Upper lobe of left lung (tissue), 6 donors: ENCODE measurements at regions not wholly inside any gene's neighbourhood (a gene's known extent, or its start where the extent isn't known, plus 50 kb on each side); places are given as distances from the start of the nearest gene placed in this dataset.

ENCODE experiments used
- ATAC-seq, 2 donors: fragments of 200-7000 bp; cut with Tn5 transposase; one replicate each; pipeline ENCODE4 v1.9.1; 2022; ENCODE audit warnings: mild to moderate bottlenecking in 2 of 2, moderate library complexity in 2 of 2; ENCODE audit not compliant: low FRiP score in 2 of 2
- DNase-seq, 2 donors: peaks; one replicate each; pipeline ENCODE4 v3.0.0-alpha.2; 2019 to 2020
- H3K27ac ChIP-seq, 4 donors: fragments of 200-600 bp; sonication (generic); one replicate each; pipeline ENCODE4 v1.5.1; 2016 to 2019
- H3K27me3 ChIP-seq, 4 donors: fragments of 200-600 bp; sonication (generic); one replicate each; pipeline ENCODE4 v1.5.1; 2017 to 2019
- H3K36me3 ChIP-seq, 4 donors: fragments of 200-600 bp; sonication (generic); one replicate each; pipeline ENCODE4 v1.5.1; 2016 to 2019
- H3K4me1 ChIP-seq, 4 donors: fragments of 200-600 bp; sonication (generic); one replicate each; pipeline ENCODE4 v1.5.1; 2018 to 2019
- H3K4me3 ChIP-seq, 4 donors: fragments of 200-600 bp; sonication (generic); one replicate each; pipeline ENCODE4 v1.5.1; 2017 to 2019; ENCODE audit warnings: mild to moderate bottlenecking in 2 of 4, moderate library complexity in 1 of 4
- H3K9me3 ChIP-seq, 4 donors: fragments of 200-600 bp; sonication (generic); one replicate each; pipeline ENCODE4 v1.5.1; 2018 to 2019
- EP300 ChIP-seq, 4 donors: sonication (generic); formaldehyde crosslinking; IDR thresholded peaks; one replicate each; pipeline ENCODE4 v1.5.1; 2017; ENCODE audit warnings: antibody characterized with exemption in 4 of 4, control low read depth in 2 of 4
- POLR2A ChIP-seq, 4 donors: fragments of 450-650 bp; IDR thresholded peaks; one replicate each; pipeline ENCODE4 v1.5.1; 2016 to 2017; ENCODE audit warnings: antibody characterized with exemption in 4 of 4, mild to moderate bottlenecking in 2 of 4
- POLR2AphosphoS5 ChIP-seq, 2 donors: sonication (generic); formaldehyde crosslinking; IDR thresholded peaks; one replicate each; pipeline ENCODE4 v1.5.1; 2017; ENCODE audit warnings: antibody characterized with exemption in 2 of 2
- WGBS, 2 donors: methylation state at CpG; one replicate each; pipeline ENCODE4 v1.1.5; 2017 to 2018; 5-methylcytosine and 5-hydroxymethylcytosine counted together
- TF ChIP-seq, protein P1 (sequence below), 6 experiments: fragments of 450-650 bp in 4 of 6; fragments of 200-600 bp in 2 of 6; sonication (generic) in 2 of 6; IDR thresholded peaks; one replicate each; pipeline ENCODE4 v1.5.1; 2016 to 2019; ENCODE audit warnings: antibody characterized with exemption in 6 of 6
- donor health status: DM: no; HTN: no; CAD: no; lungs with moderate emphysema.
- donor health status: DM: no; HTN: yes; CAD: no; lungs with severe emphysema.

- Histone ChIP-seq H3K4me3 (peak overlapping the region in 1 of 4 donors; percentile 26), H3K4me1 (peaks cover 0 to 14% (median 10%) of the 10 kb centered on the region in 4 donors), H3K36me3 (no peaks in the 10 kb centered on the region), H3K27ac (no peak overlapping the region), H3K9me3 (no peaks in the 10 kb centered on the region), H3K27me3 (no peaks in the 10 kb centered on the region)
- peak in 1 of 2 donors; percentile 70 for ATAC-seq
- TF ChIP-seq, protein P1, sequence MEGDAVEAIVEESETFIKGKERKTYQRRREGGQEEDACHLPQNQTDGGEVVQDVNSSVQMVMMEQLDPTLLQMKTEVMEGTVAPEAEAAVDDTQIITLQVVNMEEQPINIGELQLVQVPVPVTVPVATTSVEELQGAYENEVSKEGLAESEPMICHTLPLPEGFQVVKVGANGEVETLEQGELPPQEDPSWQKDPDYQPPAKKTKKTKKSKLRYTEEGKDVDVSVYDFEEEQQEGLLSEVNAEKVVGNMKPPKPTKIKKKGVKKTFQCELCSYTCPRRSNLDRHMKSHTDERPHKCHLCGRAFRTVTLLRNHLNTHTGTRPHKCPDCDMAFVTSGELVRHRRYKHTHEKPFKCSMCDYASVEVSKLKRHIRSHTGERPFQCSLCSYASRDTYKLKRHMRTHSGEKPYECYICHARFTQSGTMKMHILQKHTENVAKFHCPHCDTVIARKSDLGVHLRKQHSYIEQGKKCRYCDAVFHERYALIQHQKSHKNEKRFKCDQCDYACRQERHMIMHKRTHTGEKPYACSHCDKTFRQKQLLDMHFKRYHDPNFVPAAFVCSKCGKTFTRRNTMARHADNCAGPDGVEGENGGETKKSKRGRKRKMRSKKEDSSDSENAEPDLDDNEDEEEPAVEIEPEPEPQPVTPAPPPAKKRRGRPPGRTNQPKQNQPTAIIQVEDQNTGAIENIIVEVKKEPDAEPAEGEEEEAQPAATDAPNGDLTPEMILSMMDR (IDR thresholded peaks at IDR 0.05): no peak
- WGBS, 2 donors: 55 to 62% methylated on average over 3 of the region's 3 CpGs
- DNase-seq: peak in 1 of 2 donors; percentile 35
Observed at GRCh38 chr5:113806904-113807303, 293.4 kb downstream of the YTHDC2 start.

DNA sequence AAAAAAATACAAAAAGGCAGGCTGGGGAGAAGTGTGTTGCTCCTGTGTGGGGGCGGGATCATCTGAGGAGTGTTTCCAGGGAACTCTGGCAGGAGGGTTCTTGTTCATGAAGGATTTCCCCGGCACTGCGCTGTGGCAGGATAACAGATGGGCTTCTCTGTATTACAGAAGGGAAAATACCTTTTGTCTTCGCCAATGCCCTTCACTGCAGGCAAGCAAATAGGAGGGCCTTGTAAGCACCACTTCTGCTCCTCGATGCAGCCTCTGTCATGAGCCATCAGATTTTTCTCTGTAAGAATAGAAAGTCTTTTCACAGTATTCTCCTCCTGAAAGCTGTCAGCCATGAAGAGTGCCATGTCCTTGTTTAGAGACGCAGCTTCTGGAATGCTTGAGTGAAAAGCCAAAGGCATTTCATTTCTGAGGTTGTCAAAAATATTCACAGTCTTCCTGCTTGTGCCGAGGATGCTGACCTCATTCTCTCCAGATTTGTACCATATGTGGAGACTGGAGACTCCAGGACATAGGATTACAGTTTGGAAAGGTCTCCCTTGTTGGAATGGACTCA is 294.0 kb downstream of the YTHDC2 start:
- TF ChIP-seq, protein P1 (IDR thresholded peaks at IDR 0.05): no peak
- TF ChIP-seq POLR2AphosphoS5 (IDR thresholded peaks at IDR 0.05): no peak
- TF ChIP-seq EP300 (IDR thresholded peaks at IDR 0.05): no peak
- no peak for TF ChIP-seq POLR2A (IDR thresholded peaks at IDR 0.05)
- peaks cover 0 to 14% (median 10%) of the 10 kb centered on the region in 4 donors for H3K4me1 ChIP-seq
- no peak overlapping the region for H3K27ac ChIP-seq
- no peaks in the 10 kb centered on the region for H3K27me3 ChIP-seq
- no peaks in the 10 kb centered on the region for H3K9me3 ChIP-seq
- WGBS, 2 donors: 33 to 50% methylated on average over 7 of the region's 7 CpGs
- ATAC-seq (peak in 1 of 2 donors; percentile 30), DNase-seq (no peak)
- H3K36me3 ChIP-seq: no peaks in the 10 kb centered on the region
- H3K4me3 ChIP-seq: no peak overlapping the region

- no peak for DNase-seq
- Histone ChIP-seq H3K9me3 (no peaks in the 10 kb centered on the region), H3K27ac (no peak overlapping the region), H3K36me3 (no peaks in the 10 kb centered on the region), H3K4me3 (no peak overlapping the region), H3K4me1 (peaks cover 0 to 14% (median 10%) of the 10 kb centered on the region in 4 donors), H3K27me3 (no peaks in the 10 kb centered on the region)
- TF ChIP-seq EP300 (IDR thresholded peaks at IDR 0.05) (no peak), POLR2AphosphoS5 (IDR thresholded peaks at IDR 0.05) (no peak), POLR2A (IDR thresholded peaks at IDR 0.05) (no peak)
- TF ChIP-seq, protein P1 (IDR thresholded peaks at IDR 0.05): no peak
- 69 to 83% methylated on average over 1 of the region's 1 CpG for WGBS, 2 donors
- ATAC-seq: no peak
Observed at GRCh38 chr5:113808956-113809355, 295.5 kb downstream of the YTHDC2 start.

GRCh38 chr5:113809626-113810025 is 296.1 kb downstream of the YTHDC2 start:
- no peaks in the 10 kb centered on the region for H3K9me3 ChIP-seq
- 69 to 70% methylated on average over 2 of the region's 2 CpGs for WGBS, 2 donors
- H3K27me3 ChIP-seq: no peaks in the 10 kb centered on the region
- no peak for DNase-seq
- peaks cover 0 to 14% (median 10%) of the 10 kb centered on the region in 4 donors for H3K4me1 ChIP-seq
- no peak for ATAC-seq
- TF ChIP-seq POLR2A (IDR thresholded peaks at IDR 0.05) (no peak), EP300 (IDR thresholded peaks at IDR 0.05) (no peak), POLR2AphosphoS5 (IDR thresholded peaks at IDR 0.05) (no peak)
- TF ChIP-seq, protein P1 (IDR thresholded peaks at IDR 0.05): no peak
- H3K27ac ChIP-seq: no peak overlapping the region
- H3K36me3 ChIP-seq: no peaks in the 10 kb centered on the region
- H3K4me3 ChIP-seq: no peak overlapping the region

- Histone ChIP-seq H3K9me3 (no peaks in the 10 kb centered on the region), H3K27ac (no peak overlapping the region), H3K36me3 (no peaks in the 10 kb centered on the region), H3K4me1 (no peaks in the 10 kb centered on the region), H3K4me3 (no peak overlapping the region), H3K27me3 (no peaks in the 10 kb centered on the region)
- TF ChIP-seq POLR2AphosphoS5 (IDR thresholded peaks at IDR 0.05) (no peak), POLR2A (IDR thresholded peaks at IDR 0.05) (no peak), EP300 (IDR thresholded peaks at IDR 0.05) (no peak)
- TF ChIP-seq, protein P1 (IDR thresholded peaks at IDR 0.05): no peak
- no peak for DNase-seq
- ATAC-seq: no peak
Observed at GRCh38 chr5:113813466-113813865, 300.0 kb downstream of the YTHDC2 start.
